DOHH2 (cell line): ENCODE measurements at regions not wholly inside any gene's neighbourhood (a gene's known extent, or its start where the extent isn't known, plus 50 kb on each side); places are given as distances from the start of the nearest gene placed in this dataset.

Experiments used
- H3F3A ChIP-seq: fragments of 200-600 bp; sonication (generic), shearing (Covaris generic); 2 replicates; pipeline ENCODE4 v1.6.0; 2016; ENCODE audit warnings: antibody characterized with exemption, mild to moderate bottlenecking; ENCODE audit not compliant: control insufficient read depth, insufficient read depth
- H3K27ac ChIP-seq: fragments of 200-600 bp; sonication (generic); 2 replicates; pipeline ENCODE4 v1.5.1; 2014; ENCODE audit warnings: low read depth, mild to moderate bottlenecking, low read length, moderate library complexity
- H3K27me3 ChIP-seq: fragments of 200-600 bp; sonication (generic); 2 replicates; pipeline ENCODE4 v1.6.1; 2014; ENCODE audit warnings: mild to moderate bottlenecking, low read length, mixed read lengths; ENCODE audit not compliant: control insufficient read depth
- H3K36me3 ChIP-seq: fragments of 200-600 bp; sonication (generic); 2 replicates; pipeline ENCODE4 v1.6.1; 2014; ENCODE audit warnings: mild to moderate bottlenecking, low read length, moderate library complexity, mixed read lengths; ENCODE audit not compliant: control insufficient read depth
- H3K4me1 ChIP-seq: fragments of 200-600 bp; sonication (generic); 2 replicates; pipeline ENCODE4 v1.6.1; 2014; ENCODE audit warnings: mild to moderate bottlenecking, low read length, mixed read lengths; ENCODE audit not compliant: control insufficient read depth
- H3K4me2 ChIP-seq: fragments of 200-600 bp; sonication (generic); 2 replicates; pipeline ENCODE4 v1.6.0; 2014; ENCODE audit warnings: mild to moderate bottlenecking, low read length, moderate library complexity
- H3K4me3 ChIP-seq: fragments of 200-600 bp; sonication (generic); 2 replicates; pipeline ENCODE4 v1.5.1; 2014; ENCODE audit warnings: mild to moderate bottlenecking, low read length, mixed read lengths
- H3K79me2 ChIP-seq: fragments of 200-600 bp; sonication (generic); 2 replicates; pipeline ENCODE4 v1.6.1; 2014; ENCODE audit warnings: mild to moderate bottlenecking, low read length, mixed read lengths; ENCODE audit not compliant: control insufficient read depth
- H3K9me2 ChIP-seq: fragments of 200-600 bp; sonication (generic); replicated peaks from 2 replicates; pipeline ENCODE4 v1.6.1; 2014; ENCODE audit warnings: mild to moderate bottlenecking, low read length, mixed read lengths; ENCODE audit not compliant: control insufficient read depth
- H3K9me3 ChIP-seq: fragments of 200-600 bp; sonication (generic); 2 replicates; pipeline ENCODE4 v1.6.1; 2014; ENCODE audit warnings: antibody characterized with exemption, low read length, mixed read lengths; ENCODE audit not compliant: control insufficient read depth, insufficient read depth
- H4K20me1 ChIP-seq: fragments of 200-600 bp; sonication (generic); 2 replicates; pipeline ENCODE4 v1.6.0; 2014; ENCODE audit warnings: low read depth, mild to moderate bottlenecking, antibody characterized with exemption, low read length, moderate library complexity; ENCODE audit not compliant: control insufficient read depth, insufficient read depth
- CTCF ChIP-seq: fragments of 200-600 bp; sonication (generic); IDR thresholded peaks from one replicate; pipeline ENCODE4 v1.5.1; 2014; ENCODE audit warnings: antibody characterized with exemption, mild to moderate bottlenecking, low read depth, low read length; ENCODE audit not compliant: poor library complexity, severe bottlenecking
- EZH2phosphoT487 ChIP-seq: fragments of 200-600 bp; sonication (generic); IDR thresholded peaks from 2 replicates; pipeline ENCODE4 v1.6.1; 2017; ENCODE audit warnings: borderline replicate concordance, mild to moderate bottlenecking, antibody characterized with exemption, low read length, moderate library complexity, mixed read lengths

- no peaks in the 10 kb centered on the region; the same call in 1 of the 2 replicates for H3K9me3 ChIP-seq
- no peaks in the 10 kb centered on the region for H3F3A ChIP-seq
- H3K9me2 ChIP-seq = no peaks in the 10 kb centered on the region
- H3K79me2 ChIP-seq = no peaks in the 10 kb centered on the region
- H3K4me1 ChIP-seq = no peaks in the 10 kb centered on the region
- no peak overlapping the region for H3K4me2 ChIP-seq
- TF ChIP-seq CTCF (no peak), EZH2phosphoT487 (no peak)
- no peaks in the 10 kb centered on the region for H3K27me3 ChIP-seq
- H3K27ac ChIP-seq = no peak overlapping the region
- no peak overlapping the region for H3K4me3 ChIP-seq
- H4K20me1 ChIP-seq = no peaks in the 10 kb centered on the region
- no peaks in the 10 kb centered on the region for H3K36me3 ChIP-seq
Measured at GRCh38 chr21:22965455-22966135, 1967.4 kb downstream of the NCAM2 start.

GRCh38 chr21:22981819-22982218 is 1983.6 kb downstream of the NCAM2 start:
- TF ChIP-seq EZH2phosphoT487 = no peak
- no peak for TF ChIP-seq CTCF
- Histone ChIP-seq H3K27ac (no peak overlapping the region), H3K4me1 (no peaks in the 10 kb centered on the region)

GRCh38 chr21:22993144-22993543 is 1994.9 kb downstream of the NCAM2 start:
- Histone ChIP-seq H3K9me3 (peaks cover 14% of the 10 kb centered on the region), H3K4me1 (no peaks in the 10 kb centered on the region), H3K4me3 (no peak overlapping the region), H3K27ac (no peak overlapping the region), H3K79me2 (no peaks in the 10 kb centered on the region), H4K20me1 (no peaks in the 10 kb centered on the region), H3K27me3 (no peaks in the 10 kb centered on the region), H3F3A (no peaks in the 10 kb centered on the region), H3K9me2 (no peaks in the 10 kb centered on the region), H3K36me3 (no peaks in the 10 kb centered on the region), H3K4me2 (no peak overlapping the region)
- TF ChIP-seq CTCF (no peak), EZH2phosphoT487 (no peak)

More at GRCh38 chr21:22981819-22982218, 1983.6 kb downstream of the NCAM2 start:
- H3K4me2 ChIP-seq = no peak overlapping the region
- H3K27me3 ChIP-seq = no peaks in the 10 kb centered on the region
- no peaks in the 10 kb centered on the region for H3K36me3 ChIP-seq
- H3F3A ChIP-seq = no peaks in the 10 kb centered on the region
- no peaks in the 10 kb centered on the region for H3K79me2 ChIP-seq
- H4K20me1 ChIP-seq = no peaks in the 10 kb centered on the region
- no peak overlapping the region for H3K4me3 ChIP-seq
- H3K9me2 ChIP-seq = no peaks in the 10 kb centered on the region
- H3K9me3 ChIP-seq = peaks cover 11% of the 10 kb centered on the region
